HCT116 (cell line): ENCODE measurements at regions not wholly inside any gene's neighbourhood (a gene's known extent, or its start where the extent isn't known, plus 50 kb on each side); places are given as distances from the start of the nearest gene placed in this dataset.

Source experiments
- ATAC-seq: fragments of 200-7000 bp; cut with Tn5 transposase; 2 replicates; pipeline ENCODE4 v1.9.1; 2020; ENCODE audit warnings: mild to moderate bottlenecking, moderate library complexity
- BruUV-seq: library from RNA; stranded (reverse); fragments of 400-500 nt; replicated peaks from 2 replicates; lab custom pipeline; 2021; lab: Mats Ljungman, UMichigan
- CTCF ChIA-PET: fragments of 300-600 bp; sonication (Branson Sonifier 250); formaldehyde crosslinking; loops from one replicate; lab custom pipeline; 2021; ENCODE audit warnings: antibody characterized with exemption; lab: Charles Lee
- POLR2A ChIA-PET: fragments of 300-600, 350-600 bp; sonication (Branson Sonifier 250); formaldehyde crosslinking; loops from one replicate; lab custom pipeline; 2021; ENCODE audit warnings: antibody characterized with exemption; lab: Charles Lee
- RAD21 ChIA-PET, 2 experiments: fragments of 300-600 bp; sonication (Branson Sonifier 250); formaldehyde crosslinking; loops; one replicate each; lab custom pipeline; 2023; ENCODE audit warnings: low total read pairs in 2 of 2; ENCODE audit not compliant: uncharacterized antibody in 2 of 2, unreplicated experiment in 2 of 2, low non-redundant PET in 1 of 2; lab: Charles Lee
- DNase-seq: peaks from one replicate; pipeline ENCODE4 v3.0.0-alpha.2; 2010; ENCODE audit warnings: low read depth, low spot score
- H2AFZ ChIP-seq: fragments of 200-600 bp; shearing (Covaris generic), sonication (generic); 2 replicates; pipeline ENCODE4 v1.6.1; 2017; ENCODE audit warnings: low read depth, mixed run types, mixed read lengths, antibody characterized with exemption, low read length; ENCODE audit not compliant: poor library complexity, severe bottlenecking
- H3K27ac ChIP-seq: 2 replicates; pipeline ENCODE4 v1.5.1; 2012; ENCODE audit warnings: low read depth, low read length
- H3K27me3 ChIP-seq: fragments of 200-600 bp; sonication (generic); 2 replicates; pipeline ENCODE4 v1.6.1; 2016; ENCODE audit warnings: mixed run types, low read length, mixed read lengths; ENCODE audit not compliant: insufficient read depth
- H3K36me3 ChIP-seq, 2 experiments: fragments of 200-500 bp in 1 of 2; fragments of 200-600 bp in 1 of 2; sonication (Bioruptor generic) in 1 of 2; sonication (generic) in 1 of 2; 2 replicates each; pipeline versions ENCODE4 v1.5.1 to v1.6.1; 2014 to 2016; ENCODE audit warnings: low read length in 2 of 2, inconsistent platforms in 1 of 2, mixed read lengths in 1 of 2, mixed run types in 1 of 2; ENCODE audit not compliant: insufficient read depth in 2 of 2, control insufficient read depth in 1 of 2
- H3K4me1 ChIP-seq, 2 experiments: fragments of 200-600 bp in 1 of 2; sonication (generic) in 1 of 2; 2 replicates each; pipeline versions ENCODE4 v1.5.1 to v1.6.1; 2012 to 2017; ENCODE audit warnings: low read length in 2 of 2, inconsistent platforms in 1 of 2, mild to moderate bottlenecking in 1 of 2, mixed read lengths in 1 of 2, mixed run types in 1 of 2, moderate library complexity in 1 of 2; ENCODE audit not compliant: insufficient read depth in 2 of 2, control insufficient read depth in 1 of 2
- H3K4me2 ChIP-seq: fragments of 200-600 bp; sonication (generic); 2 replicates; pipeline ENCODE4 v1.6.1; 2017; ENCODE audit warnings: mixed run types, low read length, mixed read lengths
- H3K4me3 ChIP-seq, 2 experiments: fragments of 200-600 bp in 1 of 2; sonication (generic) in 1 of 2; replicated peaks in 1 of 2; 2 replicates each; pipeline ENCODE4 v1.5.1; 2011 to 2016; ENCODE audit warnings: low read length in 2 of 2, control low read depth in 1 of 2, low read depth in 1 of 2, mild to moderate bottlenecking in 1 of 2, mixed read lengths in 1 of 2, mixed run types in 1 of 2
- H3K79me2 ChIP-seq: fragments of 200-600 bp; sonication (generic); 2 replicates; pipeline ENCODE4 v1.6.1; 2017; ENCODE audit warnings: mild to moderate bottlenecking, mixed run types, low read length, moderate library complexity, mixed read lengths; ENCODE audit not compliant: insufficient read depth
- H3K9ac ChIP-seq: fragments of 200-600 bp; sonication (generic); 2 replicates; pipeline ENCODE4 v1.6.1; 2016; ENCODE audit warnings: low read length, mixed read lengths
- H3K9me2 ChIP-seq: fragments of 200-600 bp; sonication (generic), shearing (Covaris generic); 2 replicates; pipeline ENCODE4 v1.6.1; 2017; ENCODE audit warnings: mixed run types, mild to moderate bottlenecking, moderate library complexity; ENCODE audit not compliant: insufficient read depth
- H3K9me3 ChIP-seq, 2 experiments: fragments of 200-500 bp in 1 of 2; fragments of 200-600 bp in 1 of 2; sonication (Bioruptor generic) in 1 of 2; sonication (generic) in 1 of 2; 2 replicates each; pipeline ENCODE4 v1.6.1; 2014 to 2017; ENCODE audit warnings: low read length in 2 of 2, mixed read lengths in 2 of 2, inconsistent platforms in 1 of 2, low read depth in 1 of 2, mild to moderate bottlenecking in 1 of 2, mixed run types in 1 of 2, moderate library complexity in 1 of 2; ENCODE audit not compliant: control insufficient read depth in 1 of 2, insufficient read depth in 1 of 2
- H4K20me1 ChIP-seq: fragments of 200-600 bp; sonication (generic), shearing (Covaris generic); 2 replicates; pipeline ENCODE4 v1.6.1; 2017; ENCODE audit warnings: mixed run types, mild to moderate bottlenecking, moderate library complexity; ENCODE audit not compliant: insufficient read depth
- ATF3 ChIP-seq: IDR thresholded peaks from 2 replicates; pipeline ENCODE4 v1.6.1; 2012
- CBX3 ChIP-seq: IDR thresholded peaks from 2 replicates; pipeline ENCODE4 v1.6.1; 2012; ENCODE audit warnings: low read depth
- CEBPB ChIP-seq: IDR thresholded peaks from 2 replicates; pipeline ENCODE4 v1.6.1; 2012; ENCODE audit warnings: low read depth
- CTCF ChIP-seq, 3 experiments: fragments of 200-600 bp in 1 of 3; sonication (generic) in 1 of 3; IDR thresholded peaks in 2 of 3; conservative IDR thresholded peaks in 1 of 3; 2 replicates each; pipeline ENCODE4 v1.5.1; 2012 to 2017; ENCODE audit warnings: low read depth in 2 of 3, low read length in 2 of 3, antibody characterized with exemption in 1 of 3, borderline replicate concordance in 1 of 3, control low read depth in 1 of 3, mild to moderate bottlenecking in 1 of 3, mixed read lengths in 1 of 3, mixed run types in 1 of 3, moderate library complexity in 1 of 3; ENCODE audit not compliant: insufficient read depth in 1 of 3
- EGR1 ChIP-seq: IDR thresholded peaks from 2 replicates; pipeline ENCODE4 v1.6.1; 2012; ENCODE audit warnings: low read depth
- ELF1 ChIP-seq: IDR thresholded peaks from 2 replicates; pipeline ENCODE4 v1.6.1; 2012; ENCODE audit warnings: low read depth, borderline replicate concordance
- EZH2 ChIP-seq: fragments of 200-600 bp; sonication (generic); IDR thresholded peaks from 2 replicates; pipeline ENCODE4 v1.6.1; 2017; ENCODE audit warnings: antibody characterized with exemption, mixed run types
- EZH2phosphoT487 ChIP-seq: fragments of 200-600 bp; IDR thresholded peaks from 2 replicates; pipeline ENCODE4 v1.6.1; 2018; ENCODE audit warnings: antibody characterized with exemption, borderline replicate concordance
- FOSL1 ChIP-seq: IDR thresholded peaks from 2 replicates; pipeline ENCODE4 v1.6.1; 2012; ENCODE audit warnings: low read depth
- JUND ChIP-seq: IDR thresholded peaks from 2 replicates; pipeline ENCODE4 v1.6.1; 2012
- MAX ChIP-seq: IDR thresholded peaks from 2 replicates; pipeline ENCODE4 v1.6.1; 2012
- POLR2A ChIP-seq: IDR thresholded peaks from 2 replicates; pipeline ENCODE4 v1.7.0; 2011; ENCODE audit warnings: borderline replicate concordance; ENCODE audit not compliant: insufficient read depth, insufficient read length; ENCODE audit errors: extremely low read depth
- POLR2AphosphoS5 ChIP-seq: IDR thresholded peaks from 2 replicates; pipeline ENCODE4 v1.6.1; 2011; ENCODE audit warnings: mild to moderate bottlenecking, low read depth, low read length, moderate library complexity
- RAD21 ChIP-seq: IDR thresholded peaks from 2 replicates; pipeline ENCODE4 v1.6.1; 2012; ENCODE audit warnings: low read depth, mild to moderate bottlenecking
- REST ChIP-seq: IDR thresholded peaks from 2 replicates; pipeline ENCODE4 v1.6.1; 2012; ENCODE audit warnings: low read depth
- SIN3A ChIP-seq: IDR thresholded peaks from 2 replicates; pipeline ENCODE4 v1.6.1; 2012; ENCODE audit warnings: low read depth
- SP1 ChIP-seq: IDR thresholded peaks from 2 replicates; pipeline ENCODE4 v1.6.1; 2012; ENCODE audit warnings: low read depth
- SRF ChIP-seq: IDR thresholded peaks from 2 replicates; pipeline ENCODE4 v1.6.1; 2012; ENCODE audit warnings: low read depth
- TCF7L2 ChIP-seq: IDR thresholded peaks from 2 replicates; pipeline ENCODE4 v1.7.0; 2011; ENCODE audit warnings: borderline replicate concordance, inconsistent platforms; ENCODE audit not compliant: insufficient read depth, insufficient read length; ENCODE audit errors: extremely low read depth
- ZFX ChIP-seq: fragments of 450-650 bp; IDR thresholded peaks from 2 replicates; pipeline ENCODE4 v1.6.1; 2017
- intact Hi-C: fragments of 100-400 bp; cut with micrococcal nuclease; formaldehyde crosslinking; loops from 2 replicates; pipeline ENCODE4 v1.10.0; 2022

- H3K27me3 ChIP-seq: no peaks in the 10 kb centered on the region
- H3K4me1 ChIP-seq: no peaks in the 10 kb centered on the region; a peak in 1 of 4 replicates
- H3K27ac ChIP-seq: no peak overlapping the region
- ChIA-PET RAD21 (no interaction called here), CTCF (no interaction called here), POLR2A (no interaction called here)
- TF ChIP-seq EGR1 (no peak), SIN3A (no peak), EZH2 (no peak), POLR2AphosphoS5 (no peak), CEBPB (no peak), POLR2A (no peak), ATF3 (no peak), CTCF (IDR thresholded peaks at IDR 0.05 in 2 of 3, conservative IDR thresholded peaks at IDR 0.05 in 1 of 3; ENCODE audit: borderline replicate concordance in 1 of 3, insufficient read depth in 1 of 3, low read depth in 2 of 3, low read length in 2 of 3) (no peak), CBX3 (no peak), RAD21 (no peak), REST (no peak), MAX (no peak), SRF (no peak), JUND (no peak), ELF1 (no peak), SP1 (no peak), TCF7L2 (no peak), FOSL1 (no peak), ZFX (no peak), EZH2phosphoT487 (no peak)
- no peaks in the 10 kb centered on the region for H3K9me2 ChIP-seq
- no peak overlapping the region for H3K4me3 ChIP-seq
- H2AFZ ChIP-seq: no peak overlapping the region
- intact Hi-C loops: no loop called here
- H3K36me3 ChIP-seq: no peaks in the 10 kb centered on the region
- no peaks in the 10 kb centered on the region for H3K9me3 ChIP-seq
- no peaks in the 10 kb centered on the region for H4K20me1 ChIP-seq
- BruUV-seq: no TSS peak
- DNase-seq: no peak
- H3K79me2 ChIP-seq: no peaks in the 10 kb centered on the region
- H3K9ac ChIP-seq: no peak overlapping the region
- ATAC-seq: no peak
- H3K4me2 ChIP-seq: no peak overlapping the region
These were observed 95.0 kb upstream of the DPT start for GRCh38 chr1:168823988-168824387.
